Fibroblast of mammary gland (primary cell): ENCODE measurements at regions not wholly inside any gene's neighbourhood (a gene's known extent, or its start where the extent isn't known, plus 50 kb on each side); places are given as distances from the start of the nearest gene placed in this dataset.

ENCODE experiments used
- DNase-seq: peaks from one replicate; pipeline ENCODE4 v3.0.0-alpha.2; 2010; ENCODE audit warnings: low read depth
- H3K4me3 ChIP-seq: 2 replicates; pipeline ENCODE4 v1.5.1; 2011; ENCODE audit warnings: low read depth, mild to moderate bottlenecking, low read length, moderate library complexity; ENCODE audit not compliant: control insufficient read depth
- TF ChIP-seq, protein P1 (sequence below): conservative IDR thresholded peaks from 2 replicates; pipeline ENCODE4 v1.5.1; 2011; ENCODE audit warnings: low read depth, low read length, inconsistent platforms; ENCODE audit not compliant: control insufficient read depth, insufficient read depth

DNA sequence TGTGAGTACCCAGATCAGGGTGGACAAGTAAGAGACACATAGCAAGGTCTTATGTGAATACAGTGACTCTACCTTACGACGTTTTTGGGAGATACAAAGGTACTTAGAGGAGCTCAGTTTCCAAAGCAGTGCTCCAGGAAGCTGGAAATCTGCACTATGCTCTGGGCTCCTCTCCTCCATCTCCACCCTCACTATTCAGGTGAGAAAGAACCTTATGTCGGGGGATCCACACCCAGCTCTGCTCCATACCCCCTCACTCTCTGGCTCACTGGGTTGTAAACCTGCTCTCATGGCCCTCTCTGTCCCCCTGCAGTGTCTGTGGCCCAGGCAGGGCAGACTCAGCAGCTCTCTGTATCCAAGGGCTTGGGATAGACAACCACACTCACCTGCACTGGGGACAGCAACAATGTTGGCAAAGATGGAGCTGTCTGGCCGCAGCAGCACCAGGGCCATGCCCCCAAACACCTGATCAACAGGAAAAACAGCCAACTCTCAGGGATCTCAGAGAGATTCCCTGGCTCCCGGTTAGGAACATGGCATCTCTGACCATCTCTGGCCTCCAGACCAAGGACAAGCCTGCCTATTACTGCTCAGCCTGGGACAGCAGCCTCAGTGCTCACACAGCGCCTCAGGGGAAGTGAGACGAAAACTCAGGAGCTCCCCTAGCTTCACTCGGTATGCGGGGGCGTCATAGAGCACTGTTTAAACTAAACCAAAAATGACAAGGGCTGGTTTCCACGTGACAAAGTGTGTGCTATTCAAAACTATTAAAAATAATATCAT lies 60.9 kb upstream of the TOP3B start:
- H3K4me3 ChIP-seq = no peak overlapping the region
- TF ChIP-seq, protein P1, sequence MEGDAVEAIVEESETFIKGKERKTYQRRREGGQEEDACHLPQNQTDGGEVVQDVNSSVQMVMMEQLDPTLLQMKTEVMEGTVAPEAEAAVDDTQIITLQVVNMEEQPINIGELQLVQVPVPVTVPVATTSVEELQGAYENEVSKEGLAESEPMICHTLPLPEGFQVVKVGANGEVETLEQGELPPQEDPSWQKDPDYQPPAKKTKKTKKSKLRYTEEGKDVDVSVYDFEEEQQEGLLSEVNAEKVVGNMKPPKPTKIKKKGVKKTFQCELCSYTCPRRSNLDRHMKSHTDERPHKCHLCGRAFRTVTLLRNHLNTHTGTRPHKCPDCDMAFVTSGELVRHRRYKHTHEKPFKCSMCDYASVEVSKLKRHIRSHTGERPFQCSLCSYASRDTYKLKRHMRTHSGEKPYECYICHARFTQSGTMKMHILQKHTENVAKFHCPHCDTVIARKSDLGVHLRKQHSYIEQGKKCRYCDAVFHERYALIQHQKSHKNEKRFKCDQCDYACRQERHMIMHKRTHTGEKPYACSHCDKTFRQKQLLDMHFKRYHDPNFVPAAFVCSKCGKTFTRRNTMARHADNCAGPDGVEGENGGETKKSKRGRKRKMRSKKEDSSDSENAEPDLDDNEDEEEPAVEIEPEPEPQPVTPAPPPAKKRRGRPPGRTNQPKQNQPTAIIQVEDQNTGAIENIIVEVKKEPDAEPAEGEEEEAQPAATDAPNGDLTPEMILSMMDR = no peak
- no peak for DNase-seq

DNA sequence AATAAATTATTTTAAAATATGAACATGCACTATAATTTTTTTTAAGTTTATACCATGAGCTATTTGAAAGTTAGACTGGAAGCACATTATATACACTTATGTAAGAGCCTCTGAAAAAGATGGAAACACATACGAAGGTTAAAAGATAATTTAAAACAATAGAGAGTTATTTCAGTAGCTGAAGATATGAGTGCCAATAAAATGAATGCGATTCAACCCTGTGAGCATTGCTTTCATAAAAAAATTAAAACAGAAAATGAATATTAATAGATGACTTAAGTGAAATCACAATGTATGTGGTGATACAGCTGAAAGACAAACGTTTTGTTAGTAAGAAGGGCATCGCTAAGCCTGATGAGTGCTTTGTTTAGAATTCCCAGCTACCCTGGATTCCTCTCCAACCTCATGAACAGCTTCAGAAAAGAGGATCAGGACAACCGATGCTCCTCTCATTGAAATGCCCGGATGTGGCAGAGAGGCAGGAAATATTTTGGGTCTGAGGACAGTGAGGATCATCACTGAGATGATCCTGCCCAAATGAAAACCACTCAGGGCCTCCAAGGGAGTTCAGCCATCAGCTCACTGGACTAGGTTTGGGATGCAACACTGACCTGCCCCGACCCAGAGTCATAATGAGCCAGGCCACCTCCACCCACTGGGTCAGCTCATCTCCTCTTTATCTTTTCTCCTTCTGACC lies 60.2 kb upstream of the TOP3B start:
- no peak for DNase-seq
- H3K4me3 ChIP-seq = no peak overlapping the region
- TF ChIP-seq, protein P1 = no peak

DNA sequence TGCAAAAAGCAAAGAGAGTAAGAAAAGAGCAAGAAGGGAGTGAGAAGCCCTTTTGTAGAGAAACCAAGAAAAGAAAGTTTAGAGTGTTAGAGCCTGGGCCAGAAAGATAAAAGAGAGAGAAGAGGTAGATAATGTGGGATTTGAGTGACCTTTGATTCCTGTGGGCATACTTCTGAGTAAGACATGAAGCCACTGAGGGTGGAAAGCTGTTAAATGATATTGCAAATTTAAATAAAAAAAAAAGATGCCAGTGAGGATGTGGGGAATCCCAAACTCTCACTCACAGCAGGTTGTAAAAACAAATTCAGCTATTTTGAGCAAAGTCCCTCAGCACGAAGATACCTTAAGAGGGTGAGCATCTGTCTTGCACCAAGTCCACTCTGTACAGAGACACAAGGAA lies 59.4 kb upstream of the TOP3B start:
- TF ChIP-seq, protein P1 = no peak
- H3K4me3 ChIP-seq = no peak overlapping the region
- DNase-seq = no peak

DNA sequence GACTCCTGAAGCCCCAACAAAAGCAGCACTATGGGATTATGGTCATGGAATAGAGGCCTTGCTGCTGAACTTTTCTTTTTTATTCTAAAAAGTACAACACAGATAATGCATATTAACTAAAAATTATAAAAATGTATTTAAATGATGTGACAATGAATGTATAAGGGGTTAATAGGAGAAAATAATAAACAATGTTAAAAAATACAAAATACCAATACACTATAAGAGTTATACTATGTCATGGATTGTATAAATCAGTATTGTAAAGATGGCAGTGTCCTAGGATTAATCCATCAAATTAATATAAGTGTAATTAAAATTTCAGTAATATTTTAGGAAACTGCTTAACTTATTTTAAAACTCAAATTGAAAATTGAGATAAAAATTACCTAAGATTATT lies 58.3 kb upstream of the TOP3B start:
- no peak for DNase-seq
- no peak overlapping the region for H3K4me3 ChIP-seq
- TF ChIP-seq, protein P1 = no peak

DNA sequence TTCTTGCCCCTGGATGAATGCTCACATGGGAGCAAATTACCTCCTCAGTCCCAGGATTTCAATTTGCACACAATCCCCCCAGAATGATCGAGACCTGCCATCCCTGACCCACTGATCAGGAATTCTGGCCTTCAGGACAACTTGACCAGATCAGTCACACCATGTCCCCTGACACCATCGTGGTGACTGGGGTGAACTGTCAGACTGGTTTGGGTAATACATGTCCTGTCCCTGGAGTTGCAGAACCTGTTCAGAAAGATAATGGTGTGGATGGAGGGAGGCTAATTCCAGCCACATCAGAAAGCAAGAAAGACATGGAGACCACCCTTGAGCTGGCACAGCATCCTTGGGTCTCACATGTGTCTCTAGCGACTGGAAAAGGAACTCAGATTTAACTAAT lies 57.9 kb upstream of the TOP3B start:
- TF ChIP-seq, protein P1 = no peak
- H3K4me3 ChIP-seq = no peak overlapping the region

DNA sequence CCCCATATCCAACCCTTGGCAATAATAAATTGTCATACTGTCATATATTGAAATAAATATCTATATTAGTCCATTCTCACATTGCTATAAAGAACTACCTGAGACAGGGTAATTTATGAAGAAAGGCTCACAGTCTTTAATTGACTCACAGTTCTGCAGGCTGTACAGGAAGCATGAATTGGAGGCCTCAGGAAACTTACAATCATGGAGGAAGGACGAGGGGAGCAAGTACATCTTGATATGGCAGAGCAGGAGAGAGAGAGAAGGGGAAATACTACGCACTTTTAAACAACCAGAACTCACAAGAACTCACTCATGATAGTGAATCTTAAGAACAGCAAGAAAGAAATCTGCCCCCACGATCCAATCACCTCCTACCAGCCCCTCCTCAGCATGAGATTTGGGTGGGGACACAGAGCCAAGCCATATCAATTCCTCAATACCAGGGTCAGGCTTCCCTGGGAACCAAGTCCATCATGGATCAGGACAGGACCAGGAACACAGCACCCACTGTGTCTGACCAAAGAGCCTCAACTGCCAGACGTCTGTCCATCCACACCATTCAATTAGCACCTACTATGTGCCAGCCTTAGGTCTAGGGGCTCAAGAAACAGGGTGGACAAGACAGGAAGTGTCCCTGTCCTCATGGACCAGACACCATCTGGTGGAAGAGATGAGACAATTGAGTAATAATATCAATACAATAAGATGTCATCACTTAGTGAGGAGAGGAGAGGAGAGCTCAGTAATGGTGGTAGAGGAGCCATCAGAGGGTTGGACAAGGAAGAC lies 56.9 kb upstream of the TOP3B start:
- no peak overlapping the region for H3K4me3 ChIP-seq
- TF ChIP-seq, protein P1 = no peak
- no peak for DNase-seq

More for the DNA sequence above, 57.9 kb upstream of the TOP3B start:
- DNase-seq = no peak
